Forelimb muscle (tissue), 1 donor: ENCODE measurements at regions not wholly inside any gene's neighbourhood (a gene's known extent, or its start where the extent isn't known, plus 50 kb on each side); places are given as distances from the start of the nearest gene placed in this dataset.

Source experiments
- DNase-seq: peaks from one replicate; pipeline ENCODE4 v3.0.0-alpha.2; 2013; ENCODE audit warnings: low read depth

- DNase-seq = no peak
Observed at GRCh38 chr22:49483281-49483870, 344.3 kb downstream of the BRD1 start.

GRCh38 chr22:49482811-49483210, 344.9 kb downstream of the BRD1 start:
- no peak for DNase-seq

GRCh38 chr22:49481659-49482399, 345.8 kb downstream of the BRD1 start:
- no peak for DNase-seq

DNA sequence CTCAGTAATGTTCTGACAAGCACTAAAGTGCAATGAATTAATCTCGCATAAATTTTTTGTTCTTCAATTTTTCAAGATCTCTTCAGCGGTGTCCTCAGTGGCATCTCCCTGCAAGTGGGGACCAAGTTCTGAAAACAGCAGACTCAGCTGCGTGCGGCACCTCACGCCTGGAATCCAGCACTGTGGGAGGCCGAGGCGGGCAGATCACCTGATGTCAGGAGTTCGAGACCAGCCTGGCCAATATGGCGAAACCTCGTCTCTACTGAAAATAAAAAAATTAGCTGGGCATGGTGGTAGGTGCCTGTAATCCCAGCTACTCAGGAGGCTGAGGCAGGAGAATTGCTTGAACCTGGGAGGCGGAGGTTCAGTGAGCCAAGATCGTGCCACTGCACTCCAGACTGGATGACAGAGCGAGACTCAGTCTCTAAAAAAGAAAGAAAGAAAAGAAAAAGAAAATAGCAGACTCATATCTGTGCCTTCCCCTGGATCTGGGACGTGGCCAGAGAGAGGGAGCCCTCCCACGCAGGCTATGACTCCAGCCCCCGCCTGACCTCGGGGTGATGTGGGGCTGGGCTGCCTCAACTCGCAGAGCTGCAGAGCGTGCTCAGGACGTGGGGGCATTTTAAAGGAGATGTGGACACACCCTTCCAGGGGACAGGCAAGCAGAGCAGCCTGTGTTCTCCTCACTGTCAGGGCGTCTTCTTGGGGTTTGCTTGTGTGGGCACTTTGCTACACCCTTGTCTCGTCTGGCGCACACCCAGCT, 346.6 kb downstream of the BRD1 start:
- no peak for DNase-seq

DNA sequence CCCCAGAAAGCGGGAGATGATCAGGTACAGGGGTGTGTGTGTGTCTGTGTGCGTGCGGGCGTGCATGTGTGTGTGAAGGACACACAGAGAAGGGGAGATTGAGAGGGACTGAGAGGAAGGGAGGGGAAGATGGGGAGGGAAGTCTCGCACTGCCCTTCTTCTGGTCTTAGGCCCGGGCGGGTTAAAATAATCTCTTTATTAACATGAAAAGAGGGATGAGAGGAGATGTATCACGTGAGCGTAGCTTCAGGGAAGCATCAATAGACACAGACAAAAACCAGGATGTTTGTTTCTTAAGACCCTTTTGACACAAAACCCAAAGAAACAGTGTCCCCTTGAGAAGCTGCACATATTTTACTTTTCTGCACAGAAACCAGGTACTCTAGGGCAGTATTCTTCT, 347.3 kb downstream of the BRD1 start:
- no peak for DNase-seq

DNA sequence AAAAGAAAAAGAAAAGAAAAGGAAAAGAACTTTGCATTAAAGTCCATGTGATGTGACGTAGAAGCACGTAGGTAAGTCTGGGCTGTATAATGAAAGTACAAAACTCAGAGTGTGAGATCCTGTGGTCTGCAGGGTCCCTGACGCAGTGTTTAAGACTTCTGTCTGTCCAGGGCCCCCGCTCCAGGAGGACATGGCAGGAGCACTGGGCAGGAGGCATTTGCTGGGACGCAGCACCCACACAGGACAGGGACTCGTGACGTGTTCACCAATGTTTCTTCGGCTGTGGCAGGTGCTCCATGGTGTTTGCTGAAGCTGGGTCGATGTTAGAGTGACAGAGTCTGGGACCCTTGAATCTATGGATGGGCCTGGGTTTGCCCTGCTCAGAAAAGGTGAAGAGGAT, 348.1 kb downstream of the BRD1 start:
- DNase-seq = no peak

- DNase-seq = no peak
Observed at GRCh38 chr22:49476800-49477400, 350.8 kb downstream of the BRD1 start.

- DNase-seq = no peak
Observed at GRCh38 chr22:49476176-49476575, 351.5 kb downstream of the BRD1 start.

DNA sequence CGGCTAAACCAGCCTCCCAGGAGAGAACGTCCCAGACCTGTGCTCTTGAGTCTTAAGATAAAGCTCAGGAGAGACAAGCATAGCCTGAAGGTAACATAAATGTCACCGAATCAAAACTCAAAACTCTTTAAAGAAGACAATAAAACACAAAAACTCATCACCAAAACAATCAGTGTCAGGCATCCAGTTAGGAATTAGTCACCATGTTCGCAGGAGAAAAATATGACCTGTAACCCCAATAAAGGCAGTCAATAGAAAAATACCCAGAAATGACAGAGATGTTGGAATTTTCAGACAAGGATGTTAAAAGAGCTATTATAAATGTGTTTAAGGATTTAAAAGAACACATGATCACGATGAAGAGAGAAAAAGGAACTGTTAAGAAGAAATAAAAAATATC, 352.4 kb downstream of the BRD1 start:
- no peak for DNase-seq

GRCh38 chr22:49473286-49473685, 354.4 kb downstream of the BRD1 start:
- no peak for DNase-seq

DNA sequence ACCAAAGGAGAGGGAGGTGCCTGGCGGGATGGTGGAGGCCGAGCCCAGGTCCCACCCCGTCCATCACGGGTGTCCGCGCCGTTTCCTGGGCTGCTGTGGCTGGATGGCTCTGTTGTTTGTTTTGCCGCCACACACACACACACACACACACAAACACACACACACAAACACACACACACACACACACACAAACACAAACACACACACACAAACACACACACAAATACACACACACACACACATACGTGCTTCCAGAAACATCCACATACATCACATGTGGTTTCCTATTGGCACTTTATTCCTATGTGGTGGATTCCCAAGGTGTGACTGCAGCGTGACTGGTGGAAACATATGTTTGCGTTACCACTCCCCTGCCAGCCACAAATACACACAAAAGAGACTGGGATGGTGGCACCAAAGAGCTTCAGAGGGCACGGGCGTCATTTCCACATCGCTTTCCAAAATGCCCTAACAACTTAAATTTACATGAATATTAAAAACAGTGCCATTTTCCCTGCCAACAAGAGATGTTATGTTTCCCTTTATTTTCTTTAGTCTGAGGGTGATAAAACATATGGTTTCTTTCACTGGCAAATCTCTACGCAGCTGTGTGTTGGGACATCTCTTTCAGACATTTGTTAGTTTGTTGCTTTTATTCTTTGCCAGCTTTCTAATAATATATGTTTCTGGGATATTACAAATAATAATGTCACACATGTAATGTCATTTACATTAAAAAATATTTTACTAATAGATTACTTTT, 356.8 kb downstream of the BRD1 start:
- no peak for DNase-seq

- DNase-seq = no peak
Observed at GRCh38 chr22:49469896-49470740, 357.6 kb downstream of the BRD1 start.

- DNase-seq = no peak
Observed at GRCh38 chr22:49468487-49469198, 359.0 kb downstream of the BRD1 start.

GRCh38 chr22:49466878-49467595, 360.6 kb downstream of the BRD1 start:
- no peak for DNase-seq

DNA sequence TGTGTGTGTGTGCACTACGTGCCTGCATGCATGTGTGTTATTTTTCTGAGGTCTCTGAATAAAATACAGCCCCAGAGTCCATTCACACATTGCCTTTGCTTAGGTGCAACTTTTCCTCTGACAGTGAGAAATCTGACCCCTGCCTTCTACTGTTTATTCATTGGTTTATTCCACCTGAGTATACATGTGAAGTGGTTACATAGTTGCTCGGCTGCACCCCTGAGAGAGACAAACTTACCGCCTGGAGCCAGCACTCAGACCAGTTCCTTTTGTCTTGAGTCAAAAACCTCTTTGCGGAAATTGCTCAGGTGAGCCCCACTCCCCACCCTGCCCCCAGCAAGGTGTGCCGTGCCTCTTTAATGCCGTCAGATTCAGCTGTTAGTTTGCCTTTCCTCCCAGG, 363.6 kb downstream of the BRD1 start:
- no peak for DNase-seq

DNA sequence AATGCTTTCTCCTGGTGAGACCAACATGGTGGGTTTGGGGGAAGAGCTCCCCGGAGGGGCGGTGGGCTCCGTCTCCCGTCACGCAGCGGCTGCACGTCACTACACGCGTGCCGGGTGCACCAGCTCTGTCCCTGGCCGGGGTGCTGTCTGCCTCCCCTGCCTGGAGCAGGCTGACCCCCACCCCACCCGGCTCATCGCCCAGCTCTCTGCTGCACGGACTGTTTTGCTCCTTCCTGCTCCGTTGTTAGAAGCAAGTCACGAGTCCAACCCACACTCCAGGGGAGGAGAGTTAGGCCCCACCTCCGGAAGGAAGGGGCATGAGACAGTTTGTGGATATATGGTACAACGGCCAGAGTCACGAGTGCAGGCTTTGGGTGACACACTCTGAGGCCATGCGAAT, 364.9 kb downstream of the BRD1 start:
- no peak for DNase-seq

DNA sequence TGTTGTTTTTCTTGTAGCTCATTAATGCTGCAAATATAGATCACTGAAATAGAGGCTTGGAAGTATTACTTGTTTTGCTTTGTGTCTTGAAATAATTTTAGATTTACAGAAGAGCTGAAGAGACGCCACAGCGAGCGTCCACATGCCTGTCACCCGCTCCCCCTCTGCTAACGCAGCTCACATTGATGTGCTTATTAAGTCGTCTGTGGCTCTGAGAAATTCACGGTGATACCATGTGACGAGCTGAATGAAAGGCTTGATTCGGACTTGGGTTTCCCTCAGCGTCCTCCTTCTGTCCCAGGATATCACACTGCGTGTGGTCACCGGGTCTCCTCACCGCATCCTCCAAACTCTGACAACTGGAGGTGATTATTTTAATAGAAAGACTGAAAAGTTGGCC, 365.4 kb downstream of the BRD1 start:
- no peak for DNase-seq

GRCh38 chr22:49461674-49462073, 366.0 kb downstream of the BRD1 start:
- no peak for DNase-seq

GRCh38 chr22:49460592-49461281, 366.9 kb downstream of the BRD1 start:
- no peak for DNase-seq
